ENCODE measurements at regions not wholly inside any gene's neighbourhood (a gene's known extent, or its start where the extent isn't known, plus 50 kb on each side); places are given as distances from the start of the nearest gene placed in this dataset.

DNA sequence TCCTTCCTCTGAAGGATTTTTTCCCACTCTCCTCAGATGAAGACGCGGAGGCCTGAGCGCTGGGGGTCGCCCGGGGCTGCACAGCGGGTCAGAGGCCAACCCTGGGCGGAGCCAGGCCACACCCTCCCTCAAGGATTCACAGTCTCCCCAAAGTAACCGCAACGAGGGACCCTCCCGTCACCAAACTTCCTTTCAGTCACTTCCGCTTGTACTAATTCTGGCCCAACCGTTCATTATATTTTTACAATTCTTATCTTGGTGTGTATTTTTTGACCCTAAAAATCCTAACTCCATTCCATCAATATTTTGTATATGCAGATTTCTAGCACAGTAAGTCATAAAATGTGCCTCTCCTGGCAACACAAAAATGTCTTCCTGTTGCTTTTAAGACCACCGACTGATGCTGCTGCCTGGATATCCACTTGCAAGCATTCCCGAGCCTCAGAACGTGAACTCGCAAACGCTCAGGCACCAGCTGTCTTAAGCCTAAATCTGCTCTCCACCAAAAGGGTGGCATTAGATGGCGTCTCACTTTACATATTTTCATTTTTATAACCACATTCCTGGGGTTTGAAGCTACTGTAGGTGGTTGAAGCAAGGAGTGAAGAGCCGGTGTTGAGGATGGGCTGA is 128.0 kb downstream of the DLL1 start:
- DNase-seq (ENCODE audit: low read depth in 2 of 2), result no peak

DNA sequence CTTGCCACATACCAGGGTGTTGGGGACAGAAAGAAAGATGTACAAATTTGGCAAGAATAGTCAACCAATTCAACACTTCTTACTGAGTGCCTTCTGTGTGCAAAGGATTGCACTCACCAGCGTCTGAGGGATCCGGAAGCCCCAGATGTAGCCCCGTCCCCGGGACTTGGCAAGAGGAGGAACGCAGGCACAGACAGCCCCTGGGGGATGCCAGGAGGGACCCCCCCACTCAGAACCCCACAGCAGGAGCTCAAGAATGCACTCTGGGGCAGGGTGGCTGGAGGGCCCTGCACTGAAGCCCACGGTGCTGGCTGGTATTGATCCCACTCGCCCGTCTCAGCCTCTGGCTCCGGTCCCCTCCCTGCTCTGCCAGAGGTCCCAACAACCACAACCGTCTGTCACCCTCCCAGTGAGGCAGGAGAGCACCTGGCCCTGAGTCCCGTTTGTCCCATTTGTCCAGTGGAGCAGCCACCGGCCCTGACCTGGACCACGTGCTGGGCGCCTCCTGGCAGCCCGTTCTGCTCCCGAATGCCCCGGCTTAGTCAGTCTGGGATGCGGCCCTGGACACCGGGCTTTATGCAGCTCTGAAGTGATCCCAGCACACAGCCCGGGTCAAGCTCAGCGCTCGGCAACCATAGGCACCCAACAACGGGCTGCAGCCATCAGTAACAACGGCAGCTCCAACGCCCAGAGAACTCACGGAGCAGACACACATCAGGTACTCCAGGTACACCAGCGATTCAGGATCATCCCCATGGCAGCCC is 128.7 kb downstream of the DLL1 start:
- no peak for DNase-seq (ENCODE audit: low read depth in 2 of 2)

DNA sequence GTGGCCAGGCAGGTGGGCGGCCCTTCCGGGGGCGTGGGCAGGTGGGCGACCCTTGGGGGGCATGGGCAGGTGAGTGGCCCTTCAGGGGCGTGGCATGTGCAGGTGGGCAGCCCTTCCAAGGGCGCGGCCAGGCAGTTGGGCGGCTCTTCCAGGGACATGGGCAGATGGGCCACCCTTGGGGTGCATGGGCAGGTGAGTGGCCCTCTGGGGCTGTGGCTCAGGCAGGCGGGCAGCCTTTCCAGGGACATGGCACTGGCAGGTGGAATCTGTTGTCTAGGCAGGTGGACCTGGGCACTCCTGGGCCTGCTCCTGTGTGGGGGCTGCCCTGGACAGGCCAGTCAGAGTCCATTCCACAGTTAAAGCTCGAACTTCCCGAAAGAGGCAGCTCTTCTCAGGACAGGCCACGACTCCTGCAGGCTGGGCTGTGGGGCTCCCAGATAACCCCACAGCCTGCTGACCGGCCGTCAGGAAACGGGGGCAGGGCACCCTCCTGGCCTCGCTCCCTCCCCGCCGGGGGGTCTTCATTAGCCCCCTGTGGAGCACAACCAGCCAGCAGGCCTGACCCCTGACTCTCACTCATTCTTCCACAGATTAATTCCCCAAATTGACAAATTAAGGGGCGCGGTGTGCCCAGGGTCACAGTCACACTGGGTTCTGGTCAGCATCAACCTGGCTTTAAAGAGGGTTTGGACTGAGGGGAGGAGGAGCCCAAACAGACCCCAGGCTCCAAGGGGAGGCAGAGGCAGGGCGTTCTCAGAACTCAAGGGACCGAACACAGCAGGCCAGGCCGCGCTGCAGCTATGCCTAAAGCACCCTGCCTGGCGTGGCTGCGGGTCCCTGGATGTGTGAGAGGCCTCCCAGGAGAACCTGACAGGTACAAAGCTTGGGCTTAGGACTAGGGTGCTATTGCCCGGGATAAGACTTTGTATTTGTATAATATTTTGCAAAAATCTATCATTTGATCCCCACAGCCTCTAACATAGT is 130.0 kb downstream of the DLL1 start:
- DNase-seq (ENCODE audit: low read depth in 2 of 2), result no peak

DNA sequence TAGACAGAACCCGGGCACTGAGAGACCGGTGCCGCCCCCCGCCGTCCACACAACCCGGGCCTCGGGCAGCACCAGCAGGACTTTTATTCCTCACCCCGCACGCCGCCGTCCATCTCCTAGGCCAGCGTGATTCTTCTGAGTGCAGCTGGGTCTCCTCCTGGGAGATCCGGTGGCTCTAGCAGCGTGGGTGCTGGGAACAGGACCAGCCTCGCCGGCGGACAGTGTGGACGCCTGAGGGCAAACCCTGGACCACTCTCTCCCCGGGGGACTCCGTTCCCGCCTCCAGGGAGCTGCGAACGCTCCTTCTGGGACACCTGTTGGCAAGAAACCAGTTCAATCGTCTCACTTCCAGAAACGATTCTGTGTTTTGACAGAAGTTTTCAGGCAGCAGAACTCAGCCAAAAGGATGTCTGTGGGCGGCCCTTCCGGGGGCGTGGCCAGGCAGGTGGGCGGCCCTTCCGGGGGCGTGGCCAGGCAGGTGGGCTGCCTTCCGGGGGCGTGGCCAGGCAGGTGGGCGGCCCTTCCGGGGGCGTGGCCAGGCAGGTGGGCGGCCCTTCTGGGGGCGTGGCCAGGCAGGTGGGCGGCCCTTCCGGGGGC is 130.7 kb downstream of the DLL1 start:
- DNase-seq (ENCODE audit: low read depth in 2 of 2), result no peak

DNA sequence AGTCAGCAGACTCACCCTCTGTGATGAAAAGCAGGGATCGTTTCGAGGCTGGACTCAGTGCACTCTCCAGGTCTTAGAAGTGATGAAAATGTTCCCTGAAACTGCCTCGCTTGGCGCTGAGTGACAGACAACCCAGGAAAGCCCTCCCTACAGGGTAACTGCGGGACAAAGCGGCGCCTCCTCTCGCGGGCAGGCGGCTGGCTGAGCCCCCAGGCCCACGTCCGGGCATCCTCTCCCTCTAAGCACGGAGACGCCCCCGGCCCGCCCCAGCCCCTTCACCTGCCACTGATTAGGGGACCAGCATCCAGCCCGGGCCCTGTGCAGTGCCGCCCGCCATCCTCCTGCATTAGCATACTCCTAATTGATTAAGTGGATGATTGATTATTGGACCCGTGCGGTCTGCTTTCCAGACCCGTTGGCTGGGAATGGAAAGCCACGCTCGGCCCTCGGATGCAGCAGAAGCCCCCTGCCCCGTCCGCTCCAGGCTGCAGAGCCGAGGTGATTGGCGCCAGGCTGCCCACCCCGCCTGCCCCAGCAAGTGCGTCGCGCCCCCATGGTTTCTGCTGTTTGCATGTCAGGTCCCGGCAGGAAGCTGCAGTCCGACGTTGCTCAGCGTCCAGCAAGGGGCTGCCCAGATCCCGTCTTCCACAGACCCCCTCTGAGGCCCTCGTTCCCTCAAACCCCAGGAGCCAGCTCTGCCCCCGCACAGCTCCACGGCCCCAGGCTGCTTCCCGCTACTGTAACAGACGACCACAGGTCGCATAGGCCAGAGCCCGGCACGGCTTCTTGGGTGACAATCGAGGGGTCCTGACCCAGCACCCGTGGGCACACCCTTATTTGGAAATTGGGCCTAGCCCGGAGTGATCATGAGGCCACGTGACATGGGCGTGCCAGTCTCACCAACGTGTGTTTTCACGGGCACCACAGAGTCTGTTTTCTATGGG is 131.6 kb downstream of the DLL1 start:
- DNase-seq (ENCODE audit: low read depth in 2 of 2), result no peak

- no peak for DNase-seq (ENCODE audit: low read depth in 2 of 2)
These were observed 132.4 kb downstream of the DLL1 start for GRCh38 chr6:170158296-170159021.

DNA sequence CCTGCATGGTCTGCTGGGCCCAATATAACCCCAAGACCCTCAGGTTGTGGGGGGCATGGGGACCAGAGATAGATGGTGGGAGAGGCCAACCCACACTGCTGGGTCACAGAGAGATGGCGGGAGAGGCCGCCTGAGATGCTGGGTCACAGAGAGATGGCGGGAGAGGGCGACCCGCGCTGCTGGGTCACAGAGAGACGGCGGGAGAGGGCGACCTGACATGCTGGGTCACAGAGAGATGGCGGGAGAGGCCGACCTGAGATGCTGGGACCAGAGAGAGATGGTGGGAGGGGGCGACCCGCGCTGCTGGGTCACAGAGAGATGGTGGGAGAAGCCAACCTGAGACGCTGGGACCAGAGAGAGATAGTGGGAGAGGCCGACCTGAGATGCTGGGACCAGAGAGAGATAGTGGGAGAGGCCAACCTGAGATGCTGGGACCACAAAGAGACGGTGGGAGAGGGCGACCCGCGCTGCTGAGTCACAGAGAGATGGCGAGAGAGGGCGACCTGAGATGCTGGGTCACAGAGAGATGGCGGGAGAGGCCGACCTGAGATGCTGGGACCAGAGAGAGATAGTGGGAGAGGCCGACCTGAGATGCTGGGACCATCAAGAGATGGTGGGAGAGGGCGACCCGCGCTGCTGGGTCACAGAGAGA is 133.2 kb downstream of the DLL1 start:
- DNase-seq (ENCODE audit: low read depth in 2 of 2), result no peak

DNA sequence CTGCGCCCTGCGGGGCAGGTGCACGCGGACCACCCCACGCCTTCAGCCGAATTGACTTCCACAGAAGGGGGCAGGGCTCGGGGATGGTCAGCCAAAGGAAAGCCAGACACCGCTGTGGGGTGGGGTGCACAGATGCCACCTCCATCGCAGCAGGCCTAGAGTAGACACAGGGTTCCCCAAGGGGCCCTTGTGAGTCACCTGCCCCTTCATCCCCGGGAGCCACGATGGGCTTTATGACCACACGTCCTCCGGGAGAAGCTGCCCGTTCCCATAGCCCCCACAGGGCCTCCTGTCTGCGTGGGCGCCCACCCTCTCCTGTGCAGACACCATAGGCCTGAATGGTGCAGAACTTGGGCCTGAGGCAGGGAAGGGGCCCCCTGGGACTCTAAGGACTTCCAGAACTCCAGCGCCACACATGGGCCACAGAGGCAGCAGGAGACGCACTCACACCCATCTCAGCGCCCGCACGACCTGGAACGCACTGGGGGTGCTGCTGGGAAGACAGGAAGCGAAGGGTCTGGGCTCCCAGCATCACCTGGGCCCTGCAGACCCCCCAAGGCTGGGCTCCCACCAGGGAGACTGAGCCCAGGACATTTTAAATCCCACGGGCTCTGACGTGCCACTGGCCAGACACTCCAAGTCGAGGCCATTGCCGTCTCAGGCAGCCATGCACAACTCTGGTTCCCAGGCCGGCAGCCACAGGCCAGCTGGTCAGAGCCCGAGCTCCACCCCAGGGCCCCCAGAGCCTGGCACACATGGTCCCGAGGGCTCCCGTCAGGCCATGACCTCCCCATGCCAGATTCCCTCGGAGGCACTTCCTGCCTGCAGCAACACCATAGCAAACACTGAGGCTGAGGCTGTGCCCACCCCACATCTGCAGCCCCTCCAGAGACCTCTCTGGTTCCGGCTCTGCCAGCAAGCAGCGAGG is 134.2 kb downstream of the DLL1 start:
- DNase-seq (ENCODE audit: low read depth in 2 of 2), result no peak

- DNase-seq (ENCODE audit: low read depth in 2 of 2), result no peak
These were observed 135.2 kb downstream of the DLL1 start for GRCh38 chr6:170155464-170156196.

DNA sequence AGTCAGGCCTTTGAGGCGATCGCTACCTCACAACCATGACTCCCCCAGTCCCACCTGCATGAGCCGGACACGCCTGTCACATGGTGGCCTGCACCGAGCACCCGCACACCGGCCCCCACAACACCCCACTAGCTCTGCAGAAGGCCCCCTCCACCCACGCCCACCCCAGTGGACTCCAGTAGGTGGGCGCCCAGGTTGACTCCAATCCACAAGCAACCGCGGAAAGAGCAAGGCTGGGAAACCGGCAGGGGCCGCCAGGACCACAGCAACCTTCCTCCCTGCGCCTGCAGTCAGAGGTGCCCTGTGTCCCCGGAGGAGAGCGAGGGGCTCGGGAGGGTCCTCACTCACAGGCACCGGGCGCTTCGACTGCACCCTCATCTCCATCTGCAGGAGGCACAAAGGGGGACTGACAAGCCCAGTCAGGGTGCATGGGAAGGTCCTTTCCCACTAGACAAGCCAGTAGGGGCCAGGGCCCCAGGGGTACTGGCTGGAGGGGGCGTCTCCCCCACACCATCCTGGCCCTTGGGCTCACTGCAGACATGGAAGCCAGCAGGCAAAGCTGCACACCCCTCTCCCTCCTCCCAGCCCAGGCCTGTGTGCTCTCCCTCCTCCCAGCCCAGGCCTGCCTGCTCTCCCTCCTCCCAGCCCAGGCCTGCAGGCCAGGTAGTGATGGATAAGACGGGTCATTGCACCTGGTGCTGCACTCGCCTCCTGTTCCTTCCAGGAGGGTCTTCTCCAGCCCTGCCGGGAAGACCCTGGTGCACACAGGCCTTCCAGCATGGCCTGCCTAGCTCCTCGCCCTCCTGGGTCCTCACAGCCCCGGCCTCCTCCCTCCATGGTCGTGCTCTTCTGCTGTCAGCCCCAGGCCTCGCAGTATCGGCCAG is 137.2 kb downstream of the DLL1 start:
- no peak for DNase-seq (ENCODE audit: low read depth in 2 of 2)

- DNase-seq (ENCODE audit: low read depth in 2 of 2), result no peak
These were observed 137.9 kb downstream of the DLL1 start for GRCh38 chr6:170152989-170153388.

DNA sequence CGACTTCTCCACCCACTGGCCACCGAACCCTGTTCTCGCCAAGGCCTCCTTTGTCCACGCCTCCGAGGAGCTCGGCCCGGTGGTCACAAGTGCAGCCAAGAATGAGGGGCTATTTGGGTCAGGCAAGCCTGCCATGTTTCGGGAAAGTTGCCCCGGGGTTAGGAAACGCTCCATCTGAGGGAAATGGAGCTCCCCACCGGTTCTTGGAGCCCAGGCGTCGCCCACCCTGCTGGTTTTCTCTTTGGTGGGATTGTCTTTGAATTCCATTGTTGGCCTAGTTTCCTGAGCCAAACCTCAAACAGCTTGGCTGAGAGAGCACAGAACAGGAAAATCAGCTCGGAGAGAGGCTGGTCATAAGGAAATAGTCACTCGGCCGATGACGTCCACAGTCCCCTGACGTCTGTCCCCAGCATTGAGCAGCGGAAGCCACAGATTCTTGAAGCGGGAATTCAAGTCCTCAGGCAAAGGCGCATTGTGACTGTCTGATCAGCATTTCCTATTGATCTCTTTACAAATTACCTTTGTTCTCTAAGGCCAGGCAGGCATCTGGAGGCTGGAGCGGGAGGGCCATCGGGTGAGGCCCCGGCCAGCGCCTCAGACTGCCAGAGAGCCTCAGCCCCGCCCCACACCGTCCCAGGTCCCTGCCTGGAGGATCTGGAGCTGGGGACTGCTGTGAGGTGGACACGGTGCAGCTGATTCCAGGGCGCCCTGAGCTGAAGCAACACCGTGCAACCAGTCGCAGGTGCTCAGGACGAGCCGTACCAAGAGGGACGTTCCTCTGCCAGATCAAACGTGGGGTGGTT is 138.6 kb downstream of the DLL1 start:
- no peak for DNase-seq (ENCODE audit: low read depth in 2 of 2)

GRCh38 chr6:170151804-170152123 is 139.1 kb downstream of the DLL1 start:
- DNase-seq (ENCODE audit: low read depth in 2 of 2), result no peak

GRCh38 chr6:170151321-170151771 is 139.5 kb downstream of the DLL1 start:
- no peak for DNase-seq (ENCODE audit: low read depth in 2 of 2)

GRCh38 chr6:170150590-170150945 is 140.3 kb downstream of the DLL1 start:
- no peak for DNase-seq (ENCODE audit: low read depth in 2 of 2)

Data from stimulated activated CD4-positive, alpha-beta T cell treated with anti-CD3 and anti-CD28 coated beads, Interleukin-1b, Interleukin-23, amount 100 ng/mL, for 1 hour (primary cell).